ENCODE measurements at regions not wholly inside any gene's neighbourhood (a gene's known extent, or its start where the extent isn't known, plus 50 kb on each side); places are given as distances from the start of the nearest gene placed in this dataset.

- TF ChIP-seq CTCF (conservative IDR thresholded peaks at IDR 0.05; ENCODE audit: low read length) (no peak), EZH2phosphoT487 (IDR thresholded peaks at IDR 0.05; ENCODE audit: borderline replicate concordance) (no peak)
These were observed 80.5 kb upstream of the IFNGR1 start for GRCh38 chr6:137299681-137300080.
